Fibroblast of skin of abdomen (primary cell): ENCODE measurements at regions not wholly inside any gene's neighbourhood (a gene's known extent, or its start where the extent isn't known, plus 50 kb on each side); places are given as distances from the start of the nearest gene placed in this dataset.
"Not testable (repeated sequence)": the region's sequence is repeated elsewhere in the genome, so short reads cannot be mapped to it uniquely, and the experiment has no call there.

ENCODE experiments used
- DNase-seq: peaks from one replicate; pipeline ENCODE4 v3.0.0-alpha.2; 2013

DNA sequence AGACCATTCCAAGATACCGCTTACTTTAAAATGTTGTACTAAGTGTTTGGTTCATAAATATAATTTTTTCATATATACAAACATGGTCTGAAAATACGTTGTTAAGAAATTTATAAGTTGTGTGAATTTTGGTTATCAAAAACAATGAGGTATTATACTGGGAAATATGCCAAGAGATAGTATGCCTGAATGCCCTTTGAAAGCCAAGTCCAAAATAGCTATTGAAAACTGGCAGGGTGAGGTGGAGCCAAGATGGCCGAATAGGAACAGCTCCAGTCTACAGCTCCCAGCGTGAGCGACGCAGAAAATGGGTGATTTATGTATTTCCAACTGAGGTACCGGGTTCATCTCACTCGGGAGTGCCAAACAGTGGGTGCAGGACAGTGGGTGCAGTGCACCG is 533.5 kb downstream of the ZNF608 start:
- no peak for DNase-seq

DNA sequence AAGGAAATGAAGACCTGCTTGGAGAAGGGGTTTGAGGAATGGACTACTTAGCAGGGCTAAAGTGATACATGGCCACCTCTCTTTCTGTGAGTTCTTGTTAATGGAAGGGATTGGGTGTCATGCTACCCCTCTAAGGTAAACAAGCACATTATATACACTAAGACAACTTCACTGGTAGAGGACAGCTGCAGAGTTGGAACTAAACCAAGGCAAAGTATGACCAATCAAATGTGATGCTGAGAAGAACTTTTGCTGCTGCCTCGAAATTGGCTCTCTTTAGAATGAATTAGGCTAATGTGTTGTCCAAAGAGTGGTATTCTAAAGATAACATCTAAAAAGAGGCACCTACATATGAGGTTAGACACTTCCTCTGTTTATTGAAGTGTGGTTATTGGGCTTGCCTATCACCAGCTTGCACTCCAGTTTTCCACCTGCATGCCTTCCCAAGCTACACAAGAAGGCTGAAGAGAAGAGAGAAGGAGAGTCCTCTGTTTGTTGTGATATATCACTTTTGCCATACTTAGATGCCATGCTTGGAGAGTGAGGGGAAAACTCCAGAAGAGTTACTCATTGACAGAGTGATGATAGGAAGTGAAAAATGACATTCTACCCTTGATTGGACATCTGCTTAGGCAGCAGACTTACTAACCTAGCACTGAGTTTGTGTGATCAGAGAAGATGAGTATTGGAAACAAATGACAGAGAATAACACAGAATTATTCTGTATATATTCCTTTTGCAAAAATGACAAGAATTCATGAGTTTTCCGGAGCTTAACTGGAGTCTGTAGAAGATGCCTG is 536.1 kb downstream of the ZNF608 start:
- DNase-seq: no peak

DNA sequence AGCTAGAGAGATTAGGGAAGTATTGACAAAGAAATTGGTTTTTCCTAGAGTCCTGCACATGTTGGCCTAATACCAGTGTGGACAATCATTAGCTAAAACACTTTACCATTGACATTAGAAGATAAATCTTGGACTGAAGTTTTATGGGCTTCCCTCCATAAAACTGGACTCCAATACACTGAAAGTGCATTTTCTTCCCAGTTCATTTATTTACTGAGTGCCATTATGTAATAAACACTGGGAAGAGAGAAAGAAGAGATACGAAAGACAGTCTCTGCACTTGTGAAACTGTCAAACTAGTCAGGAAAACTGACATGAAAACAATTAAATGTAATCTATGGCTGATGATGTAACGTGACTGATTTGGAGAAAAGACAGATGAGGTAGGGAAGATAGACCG is 539.3 kb downstream of the ZNF608 start:
- no peak for DNase-seq

DNA sequence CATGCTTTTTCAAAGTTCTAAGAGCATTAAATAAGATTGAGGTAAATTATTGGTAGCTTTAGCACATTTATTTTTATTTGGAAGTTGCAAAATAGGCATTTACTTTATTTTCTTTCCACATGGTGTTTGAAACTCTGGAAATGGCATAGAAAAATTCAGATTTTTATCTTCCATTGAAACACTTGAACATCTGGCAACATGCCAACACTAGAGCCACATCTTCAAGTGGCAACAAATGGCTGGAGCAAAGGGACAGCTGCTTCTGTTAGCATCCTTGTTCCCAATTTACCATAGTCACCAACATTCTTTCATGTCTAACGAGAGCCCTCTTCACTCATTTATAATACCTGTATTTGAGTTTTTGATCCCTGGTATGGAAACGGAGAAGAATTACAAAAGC is 539.9 kb downstream of the ZNF608 start:
- no peak for DNase-seq

DNA sequence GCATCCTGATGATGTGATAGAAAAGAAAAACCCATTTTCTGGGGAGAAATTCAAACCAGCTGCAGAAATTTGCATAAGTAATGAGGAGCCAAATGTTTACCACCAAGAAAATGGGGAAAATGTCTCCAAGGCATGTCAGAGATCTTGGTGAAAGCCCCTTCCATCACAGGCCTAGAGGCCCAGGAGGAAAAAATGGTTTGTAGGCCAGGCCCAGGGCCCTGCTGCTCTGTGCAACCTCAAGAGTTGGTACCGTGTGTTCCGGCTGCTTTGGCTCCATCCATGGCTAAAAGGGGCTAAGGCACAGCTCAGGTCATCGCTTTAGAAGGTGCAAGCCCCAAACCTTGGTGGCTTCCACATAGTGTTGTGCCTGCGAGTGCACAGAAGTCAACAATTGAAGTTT is 543.1 kb downstream of the ZNF608 start:
- no peak for DNase-seq

DNA sequence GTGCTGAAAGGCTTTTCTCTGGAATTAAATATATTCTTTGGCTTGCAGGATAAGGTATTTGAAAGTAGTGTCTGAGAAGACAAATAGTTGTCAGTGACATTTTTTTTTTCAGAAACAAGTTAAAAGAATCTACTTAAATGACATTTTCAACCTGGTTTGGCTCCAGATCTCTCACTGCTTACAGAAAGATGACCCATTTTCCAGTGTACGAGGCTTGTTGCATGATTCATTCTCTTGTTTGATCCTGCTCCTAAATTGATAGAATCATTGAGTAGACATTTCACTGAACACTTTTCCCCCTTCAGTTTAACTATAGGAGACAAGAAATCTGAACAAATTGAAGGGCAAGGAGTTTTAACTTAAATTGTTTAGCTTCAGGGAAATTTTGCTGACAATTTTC is 546.1 kb downstream of the ZNF608 start:
- DNase-seq: no peak

DNA sequence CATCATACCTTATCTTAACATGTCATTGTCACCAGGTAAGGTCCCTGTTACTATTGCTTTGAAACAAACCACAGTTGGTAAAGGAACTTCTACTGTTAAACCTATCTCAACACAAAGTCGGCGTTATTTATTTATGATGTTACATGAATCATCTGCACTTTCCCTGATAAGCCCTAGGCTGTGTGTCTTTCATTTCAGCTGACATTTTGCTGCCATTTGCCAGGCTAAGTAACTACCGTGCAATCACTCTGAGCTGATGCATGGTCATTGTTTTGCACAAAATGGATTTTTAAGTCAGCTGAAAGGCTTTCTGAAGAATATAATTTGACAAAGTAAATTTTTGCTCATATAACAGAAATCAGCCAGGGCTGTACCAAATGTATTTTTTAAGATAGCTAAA is 546.5 kb downstream of the ZNF608 start:
- DNase-seq: no peak

DNA sequence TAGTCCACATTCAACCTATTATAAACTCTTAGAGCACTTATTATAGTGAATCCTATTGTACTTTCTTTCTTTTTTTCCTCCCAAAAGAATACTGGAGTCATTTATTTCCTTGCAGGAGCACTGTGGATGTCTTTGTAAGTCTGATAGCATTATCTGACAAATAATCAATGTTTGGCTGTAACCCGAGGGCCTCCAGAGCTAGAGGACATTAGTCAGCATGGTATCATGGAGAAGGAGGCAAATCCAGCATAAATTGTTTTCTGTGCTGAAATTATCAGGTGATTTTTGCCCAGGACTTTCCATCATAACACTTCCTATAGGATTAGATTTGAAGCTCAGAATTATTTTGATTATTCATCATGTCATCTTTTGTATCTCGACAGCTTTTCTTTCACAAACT is 551.0 kb downstream of the ZNF608 start:
- DNase-seq: no peak

DNA sequence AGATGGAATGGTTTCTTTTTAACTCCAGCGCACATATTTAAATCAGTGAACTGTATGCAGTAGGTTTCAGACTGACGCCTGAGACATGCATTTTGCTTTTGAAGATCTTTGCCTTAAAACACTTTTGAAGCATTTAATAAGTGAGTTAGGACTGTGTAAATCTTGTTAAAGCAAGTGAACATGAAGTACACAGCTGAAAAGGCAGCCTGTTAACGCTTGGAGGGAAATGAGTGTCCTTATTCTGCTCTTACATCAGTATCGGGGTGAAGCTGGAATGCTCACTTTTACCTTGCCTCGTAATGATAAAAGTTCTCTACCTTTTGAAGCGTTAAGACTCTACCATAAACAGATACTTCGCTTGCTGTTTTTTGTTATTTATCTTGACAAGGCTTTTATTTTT is 552.2 kb downstream of the ZNF608 start:
- no peak for DNase-seq

DNA sequence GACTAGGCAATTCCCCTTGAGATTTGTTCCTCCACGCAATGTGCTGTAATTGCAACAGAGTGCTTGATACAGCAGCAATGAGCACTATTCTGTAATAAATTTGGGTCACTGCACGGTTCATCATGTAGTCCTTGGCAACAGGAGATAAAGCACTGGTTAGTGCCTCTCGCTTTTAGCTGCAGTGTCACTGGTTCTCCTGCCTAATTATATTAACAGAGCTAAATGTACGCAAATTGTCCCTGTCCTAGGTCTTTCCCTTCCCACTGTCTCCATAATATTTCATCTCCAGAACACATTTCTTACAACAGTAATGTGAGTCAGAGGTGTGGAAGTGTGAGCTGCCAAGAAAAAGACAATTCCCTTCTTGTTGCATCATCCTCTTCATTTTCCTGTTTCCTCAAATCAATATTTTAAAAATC is 553.1 kb downstream of the ZNF608 start:
- DNase-seq: peak; percentile 78

DNA sequence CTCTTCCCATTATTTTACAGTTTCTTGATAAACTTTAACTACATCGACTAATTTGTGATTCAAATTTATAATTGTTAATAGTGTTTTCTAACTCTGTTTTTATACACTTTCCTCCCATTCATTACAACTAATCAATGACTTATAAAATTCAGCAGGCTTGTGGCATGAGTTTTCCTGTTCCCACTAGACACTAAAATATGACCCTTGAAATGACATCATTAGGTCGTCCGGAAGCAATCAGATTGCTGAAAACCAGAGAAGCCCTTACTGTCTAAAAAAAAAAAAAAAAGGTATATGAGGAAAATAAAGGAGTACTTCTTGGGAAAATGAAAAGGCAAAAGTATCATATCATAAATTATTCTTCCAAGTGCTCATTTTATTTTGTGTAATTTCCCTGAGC is 553.7 kb downstream of the ZNF608 start:
- no peak for DNase-seq

DNA sequence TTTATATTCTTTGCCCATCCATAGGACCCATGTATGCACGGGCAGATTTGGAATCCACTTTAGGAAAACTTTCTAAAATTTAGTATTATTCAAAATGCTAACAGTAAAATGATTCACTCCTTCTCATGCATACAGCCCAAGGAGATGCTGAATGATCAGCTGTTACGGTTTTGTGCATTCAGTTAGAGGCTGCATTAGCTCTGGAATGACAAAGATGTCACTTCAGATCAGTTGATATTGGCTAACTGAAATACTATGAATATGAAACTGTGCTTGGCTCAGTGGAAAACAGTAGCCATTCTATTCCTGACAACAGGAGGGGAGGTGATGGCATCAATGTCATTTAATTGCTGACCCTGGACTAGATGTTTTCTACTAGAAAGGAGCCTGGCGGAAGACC is 560.7 kb downstream of the ZNF608 start:
- no peak for DNase-seq

DNA sequence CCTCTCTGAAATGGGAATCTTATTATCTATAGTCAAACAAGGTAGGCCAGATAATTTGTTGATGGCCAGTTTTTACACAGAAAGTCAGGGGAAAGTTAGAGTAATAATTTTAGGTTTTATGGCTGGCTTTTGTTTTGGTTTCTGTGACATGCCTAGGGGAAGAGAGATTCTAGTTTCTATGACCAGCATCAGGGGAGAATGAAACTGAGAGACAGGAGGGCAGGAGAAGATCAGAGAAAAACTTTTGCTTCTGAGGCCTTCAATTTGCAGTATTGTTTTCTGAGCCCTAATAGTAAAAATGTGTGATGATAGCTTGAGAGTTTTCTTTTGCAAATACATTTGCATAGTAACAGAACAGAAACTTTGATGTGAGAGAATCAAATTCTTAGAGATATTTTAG is 564.3 kb downstream of the ZNF608 start:
- no peak for DNase-seq

DNA sequence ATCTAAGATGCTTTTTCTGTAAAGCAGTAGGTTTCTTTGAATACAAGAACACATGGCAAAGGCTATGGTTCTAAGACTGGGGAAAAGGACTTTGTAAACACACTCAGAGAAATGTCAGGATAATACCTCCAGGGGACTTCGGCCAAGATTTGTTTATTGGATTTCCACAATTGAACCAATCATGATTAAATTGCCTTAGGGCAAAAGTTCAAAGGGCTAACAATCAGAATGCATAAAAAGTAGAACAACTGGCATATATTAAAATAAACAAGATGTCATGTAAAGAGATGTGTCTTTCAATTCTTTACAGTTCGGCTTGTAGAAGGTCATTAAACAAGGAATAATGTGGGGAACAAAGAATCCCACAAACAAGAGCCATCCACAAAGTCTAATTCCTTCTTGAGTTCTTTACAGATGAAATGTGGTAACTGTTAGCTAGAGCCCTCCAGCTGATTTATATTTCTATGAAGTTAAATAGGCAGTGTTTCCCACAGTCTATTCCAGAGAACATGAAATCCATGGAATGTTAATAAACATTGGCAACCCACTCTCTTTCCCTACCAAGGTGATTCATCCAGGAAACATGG is 565.5 kb downstream of the ZNF608 start:
- DNase-seq: peak; percentile 84

DNA sequence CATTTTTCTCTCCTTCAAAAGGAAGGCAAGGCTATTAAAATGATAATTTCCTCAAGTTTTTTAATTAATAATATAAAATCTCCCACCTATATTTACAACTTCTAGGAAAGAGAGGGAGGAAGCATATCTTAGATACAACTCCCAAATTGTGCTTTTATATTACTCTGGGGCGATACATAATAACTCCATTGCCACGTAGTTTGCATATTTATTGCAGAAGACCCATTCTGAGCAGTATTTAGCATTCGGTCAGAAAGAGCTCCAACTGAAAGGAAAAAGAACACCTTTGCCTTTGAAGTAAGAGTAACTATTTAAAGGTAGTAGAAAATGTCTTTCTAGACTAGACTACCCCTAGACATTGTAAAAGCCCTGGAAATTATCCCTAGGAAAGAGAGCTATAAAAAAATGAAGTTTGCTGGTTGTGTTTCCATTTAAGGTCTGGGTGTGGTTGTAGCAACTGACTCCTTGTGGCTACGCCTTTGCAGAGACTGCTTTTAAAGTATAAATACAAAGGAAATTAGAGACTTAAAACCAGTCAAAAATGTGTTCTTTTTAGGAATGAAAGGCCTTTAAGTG is 566.1 kb downstream of the ZNF608 start:
- no peak for DNase-seq

DNA sequence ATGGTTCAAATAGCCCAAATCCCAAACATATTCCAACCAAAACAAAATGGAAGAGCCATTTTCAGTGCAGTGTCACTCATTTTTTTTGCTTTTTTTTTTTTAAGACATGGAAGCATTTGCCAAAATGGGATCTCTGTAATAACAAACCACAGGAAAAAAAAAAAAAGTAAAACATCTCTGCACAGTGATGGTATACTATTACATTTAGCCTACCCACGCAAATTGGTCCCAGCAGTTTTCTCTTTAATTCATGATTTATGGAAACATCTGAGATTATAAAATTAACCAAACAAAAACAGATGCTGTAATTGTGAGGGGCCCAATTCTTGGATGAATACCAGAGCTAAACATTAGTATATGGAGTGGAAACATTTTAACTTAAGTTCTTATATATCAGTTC is 566.6 kb downstream of the ZNF608 start:
- peak; percentile 45 for DNase-seq

DNA sequence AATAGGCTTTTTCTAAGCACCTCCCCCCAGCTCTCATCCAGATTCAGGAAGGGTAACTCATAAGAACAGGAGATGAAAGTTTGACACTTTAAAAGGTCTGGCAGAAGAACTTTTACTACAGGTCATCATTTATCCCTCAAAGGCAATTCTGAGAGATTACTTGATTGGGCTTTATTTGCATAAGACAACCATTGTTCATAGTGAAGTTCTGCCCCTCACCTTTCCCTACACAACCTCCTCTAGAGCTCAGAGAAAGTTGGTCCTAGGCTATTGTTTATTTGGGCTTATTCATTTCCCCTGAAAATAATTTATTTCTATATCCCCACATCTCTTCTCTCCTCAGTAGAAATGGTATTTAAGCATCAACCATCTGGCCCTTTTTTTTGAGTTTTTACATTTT is 568.4 kb downstream of the ZNF608 start:
- DNase-seq: no peak

DNA sequence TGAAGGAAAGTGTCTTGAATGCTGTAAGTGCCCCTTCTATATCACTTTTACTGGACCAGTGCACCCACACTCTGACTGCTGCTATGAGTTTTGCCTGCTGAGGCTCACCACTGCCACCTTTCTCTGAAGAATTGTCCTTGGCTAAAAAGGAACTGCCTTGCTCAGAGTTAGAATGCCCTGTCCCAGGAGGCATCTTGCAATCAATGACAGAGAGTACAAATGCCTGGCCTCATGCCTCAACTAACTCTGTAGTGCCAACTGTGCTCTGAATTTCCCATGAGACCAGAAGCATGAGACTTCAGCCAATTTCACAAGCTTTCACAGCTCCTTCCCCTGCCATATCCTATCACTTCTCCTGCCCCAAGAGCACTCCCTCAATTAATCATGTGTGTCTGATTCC is 569.7 kb downstream of the ZNF608 start:
- DNase-seq: no peak

DNA sequence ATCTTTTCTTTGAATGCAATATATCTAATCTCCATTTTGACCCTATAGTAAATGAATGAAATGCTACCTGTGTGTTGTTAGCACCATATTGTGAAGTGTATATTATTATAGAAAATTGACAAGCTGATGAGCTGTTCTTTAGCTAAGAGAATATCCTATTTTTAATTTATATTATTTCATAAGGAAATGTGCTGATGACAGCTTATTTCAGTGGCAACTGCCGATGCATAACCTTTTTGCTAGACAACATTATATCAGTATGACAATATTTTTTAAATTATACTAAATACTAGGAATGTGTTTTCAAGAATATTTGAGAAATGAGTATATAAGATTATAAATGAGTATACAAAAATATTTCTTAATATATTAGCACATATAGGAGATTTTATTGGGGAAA is 573.1 kb downstream of the ZNF608 start:
- DNase-seq: no peak

DNA sequence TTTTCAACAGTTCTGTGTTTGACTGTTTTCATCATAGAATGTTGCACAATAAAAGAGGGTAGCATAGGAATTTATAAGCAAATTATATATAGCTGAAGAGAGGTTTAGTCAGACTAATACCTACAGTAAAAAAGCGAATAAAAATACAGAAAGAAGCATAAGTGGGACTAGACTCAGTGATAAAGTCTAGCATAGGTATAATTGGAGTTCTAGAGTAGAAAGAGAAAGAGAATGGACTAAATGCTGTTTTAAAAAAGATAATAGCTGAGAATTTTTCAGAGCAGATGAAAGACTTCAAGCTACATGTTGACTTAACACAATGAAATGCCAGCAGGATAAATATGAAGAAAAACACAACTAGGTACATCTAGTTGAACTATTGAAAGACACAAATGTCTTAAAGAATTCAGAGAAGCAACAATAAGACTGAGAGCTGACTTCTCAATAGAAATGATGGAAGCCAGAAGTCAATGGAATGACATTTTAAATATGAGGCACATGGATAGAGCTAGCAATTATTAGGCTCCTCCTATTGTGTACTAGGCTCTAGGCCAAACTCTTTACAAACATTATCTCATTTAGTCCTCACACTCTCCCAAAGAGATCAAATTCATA is 573.9 kb downstream of the ZNF608 start:
- no peak for DNase-seq

DNA sequence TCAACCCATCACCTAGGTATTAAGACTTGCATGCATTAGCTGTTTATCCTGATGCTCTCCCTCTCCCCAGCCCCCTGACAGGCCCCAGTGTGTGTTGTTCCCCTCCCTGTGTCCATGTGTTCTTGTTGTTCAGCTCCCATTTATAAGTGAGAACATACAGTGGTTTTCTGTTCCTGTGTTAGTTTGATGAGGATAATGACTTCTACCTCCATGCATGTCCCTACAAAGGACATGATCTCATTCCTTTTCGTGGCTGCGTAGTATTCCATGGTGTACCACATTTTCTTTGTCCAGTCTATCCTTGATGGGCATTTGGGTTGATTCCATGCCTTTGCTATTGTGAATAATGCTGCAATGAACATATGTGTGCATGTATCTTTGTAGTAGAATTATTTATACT is 578.3 kb downstream of the ZNF608 start:
- DNase-seq: not testable (repeated sequence)

DNA sequence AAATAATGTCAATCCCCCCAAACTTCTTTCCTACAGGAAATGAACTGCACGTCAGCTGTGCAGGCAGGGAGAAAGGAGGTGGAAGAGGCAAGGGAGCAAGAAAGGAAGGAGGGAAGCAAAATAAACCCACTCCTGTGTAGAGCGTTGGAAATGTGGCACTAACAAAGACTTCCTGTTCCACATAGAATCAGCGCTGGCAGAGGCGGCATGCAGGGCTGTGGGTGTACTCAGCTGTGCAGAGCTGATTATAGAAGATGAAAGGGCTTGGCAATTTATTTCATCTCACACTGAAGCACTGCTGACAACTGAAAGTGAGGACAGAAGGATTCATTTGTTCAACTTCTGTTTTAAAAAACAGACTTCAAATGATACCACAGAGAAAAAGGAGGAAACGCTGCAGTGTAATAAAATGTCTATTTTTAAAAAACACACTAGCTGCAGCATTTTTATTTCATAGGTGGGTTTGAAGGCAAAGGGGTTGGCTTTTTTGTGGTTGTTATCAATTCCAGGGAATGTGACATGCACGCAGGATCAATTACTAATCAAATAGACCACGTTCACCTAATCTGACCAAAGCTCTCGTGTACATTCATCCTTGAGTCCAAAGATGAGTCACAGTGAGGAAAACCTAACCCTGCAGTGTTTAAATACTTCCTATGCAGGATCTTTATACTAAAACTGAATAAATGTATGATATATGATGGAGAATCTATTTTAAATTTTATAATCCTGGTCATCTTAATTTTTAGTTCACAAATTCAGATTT is 583.5 kb downstream of the ZNF608 start:
- peak; percentile 26 for DNase-seq

DNA sequence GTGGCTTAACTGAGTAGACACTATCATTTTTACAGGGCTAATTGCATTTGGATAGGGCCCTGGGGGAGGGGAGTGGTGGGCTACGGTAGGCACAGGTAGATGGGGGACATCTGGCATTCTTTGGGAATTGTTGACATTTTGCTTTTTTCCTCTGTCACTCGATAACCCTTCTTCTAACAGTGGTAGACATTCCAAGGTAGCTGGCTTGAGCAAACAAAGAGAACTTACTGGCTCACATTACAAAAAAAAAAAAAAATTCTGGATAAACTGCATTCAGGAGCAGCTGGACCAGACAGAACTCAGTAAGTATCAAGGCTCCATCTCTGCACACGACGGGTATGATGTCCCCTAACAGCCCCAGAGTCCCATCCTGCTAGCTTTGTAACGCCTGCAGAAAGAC is 585.2 kb downstream of the ZNF608 start:
- DNase-seq: no peak
